GM13976 (cell line): ENCODE measurements at regions not wholly inside any gene's neighbourhood (a gene's known extent, or its start where the extent isn't known, plus 50 kb on each side); places are given as distances from the start of the nearest gene placed in this dataset.

Experiments used
- DNase-seq: peaks from one replicate; pipeline ENCODE4 v3.0.0; 2012; ENCODE audit warnings: low spot score
- in situ Hi-C: fragments of 300-500 bp; cut with MboI; formaldehyde crosslinking; loops from one replicate; pipeline ENCODE4 v1.12.0; 2022; ENCODE audit warnings: low sequenced_read_pairs, mixed read lengths, inconsistent platforms; ENCODE audit not compliant: unreplicated experiment
- TF ChIP-seq, protein P1 (sequence below): IDR thresholded peaks from 2 replicates; pipeline ENCODE4 v1.5.1; 2012; ENCODE audit warnings: borderline replicate concordance, mild to moderate bottlenecking; ENCODE audit not compliant: insufficient read depth; ENCODE audit errors: extremely low read depth, missing control alignments, control extremely low read depth

GRCh38 chr4:33189169-33189568 is 2469.0 kb downstream of the PCDH7 start:
- TF ChIP-seq, protein P1, sequence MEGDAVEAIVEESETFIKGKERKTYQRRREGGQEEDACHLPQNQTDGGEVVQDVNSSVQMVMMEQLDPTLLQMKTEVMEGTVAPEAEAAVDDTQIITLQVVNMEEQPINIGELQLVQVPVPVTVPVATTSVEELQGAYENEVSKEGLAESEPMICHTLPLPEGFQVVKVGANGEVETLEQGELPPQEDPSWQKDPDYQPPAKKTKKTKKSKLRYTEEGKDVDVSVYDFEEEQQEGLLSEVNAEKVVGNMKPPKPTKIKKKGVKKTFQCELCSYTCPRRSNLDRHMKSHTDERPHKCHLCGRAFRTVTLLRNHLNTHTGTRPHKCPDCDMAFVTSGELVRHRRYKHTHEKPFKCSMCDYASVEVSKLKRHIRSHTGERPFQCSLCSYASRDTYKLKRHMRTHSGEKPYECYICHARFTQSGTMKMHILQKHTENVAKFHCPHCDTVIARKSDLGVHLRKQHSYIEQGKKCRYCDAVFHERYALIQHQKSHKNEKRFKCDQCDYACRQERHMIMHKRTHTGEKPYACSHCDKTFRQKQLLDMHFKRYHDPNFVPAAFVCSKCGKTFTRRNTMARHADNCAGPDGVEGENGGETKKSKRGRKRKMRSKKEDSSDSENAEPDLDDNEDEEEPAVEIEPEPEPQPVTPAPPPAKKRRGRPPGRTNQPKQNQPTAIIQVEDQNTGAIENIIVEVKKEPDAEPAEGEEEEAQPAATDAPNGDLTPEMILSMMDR: no peak
- in situ Hi-C loops: no loop called here
- DNase-seq: no peak

- in situ Hi-C loops: no loop called here
- TF ChIP-seq, protein P1: no peak
- no peak for DNase-seq
Observed at GRCh38 chr4:33193109-33193508, 2472.9 kb downstream of the PCDH7 start.

GRCh38 chr4:33200377-33200776 is 2480.2 kb downstream of the PCDH7 start:
- TF ChIP-seq, protein P1: no peak
- DNase-seq: no peak
- in situ Hi-C loops: no loop called here

GRCh38 chr4:33218238-33218637 is 2498.1 kb downstream of the PCDH7 start:
- TF ChIP-seq, protein P1: no peak
- in situ Hi-C loops: no loop called here
- DNase-seq: no peak

DNA sequence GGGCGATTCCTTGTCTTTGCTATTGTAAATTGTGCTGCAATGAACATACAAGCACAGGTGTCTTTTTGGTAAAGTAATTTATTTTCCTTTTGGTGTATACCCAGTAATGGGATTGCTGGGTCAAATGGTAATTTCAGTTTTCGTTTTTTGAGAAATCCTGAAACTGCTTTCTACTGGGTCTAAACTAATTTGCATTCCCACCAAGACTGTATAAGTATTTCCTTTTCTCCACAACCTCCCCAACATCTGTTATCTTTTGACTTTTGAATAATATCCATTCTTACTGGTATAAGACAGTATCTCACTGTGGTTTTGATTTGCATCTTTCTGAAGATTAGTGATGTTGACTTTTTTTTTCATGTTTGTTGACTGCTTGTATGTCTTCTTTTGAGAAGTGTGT is 2506.0 kb downstream of the PCDH7 start:
- no peak for DNase-seq
- TF ChIP-seq, protein P1: no peak
- in situ Hi-C loops: no loop called here

DNA sequence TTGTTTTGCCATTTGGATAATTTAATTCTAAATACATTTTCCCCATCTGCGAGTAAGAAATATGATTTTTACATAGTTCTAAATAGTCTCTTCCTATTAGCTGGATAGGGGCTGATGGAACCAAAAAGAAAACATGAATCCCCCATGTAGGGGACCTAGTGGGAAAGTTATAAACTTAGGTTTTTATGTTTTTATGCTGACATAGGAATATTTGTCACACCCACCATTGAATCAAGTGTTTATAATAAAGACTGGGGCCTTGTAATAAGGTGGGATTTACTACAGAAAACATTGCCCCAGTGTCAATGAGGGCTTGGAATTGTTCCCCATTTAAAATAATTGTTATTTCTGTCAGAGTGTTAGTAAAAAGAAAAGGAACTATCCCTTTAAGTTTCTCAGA is 2506.6 kb downstream of the PCDH7 start:
- TF ChIP-seq, protein P1: no peak
- DNase-seq: no peak
- in situ Hi-C loops: no loop called here

- in situ Hi-C loops: no loop called here
Observed at GRCh38 chr4:33255094-33255493, 2534.9 kb downstream of the PCDH7 start.

More at GRCh38 chr4:33255094-33255493, 2534.9 kb downstream of the PCDH7 start:
- TF ChIP-seq, protein P1: no peak
- DNase-seq: no peak
